Neutrophil (primary cell): ENCODE measurements at regions not wholly inside any gene's neighbourhood (a gene's known extent, or its start where the extent isn't known, plus 50 kb on each side); places are given as distances from the start of the nearest gene placed in this dataset.

Source experiments
- H3K27ac ChIP-seq: fragments of 200-600 bp; sonication (generic); 2 replicates; pipeline ENCODE4 v1.5.1; 2016; ENCODE audit warnings: mild to moderate bottlenecking, moderate library complexity
- H3K27me3 ChIP-seq: fragments of 200-600 bp; sonication (generic); 2 replicates; pipeline ENCODE4 v1.6.0; 2016; ENCODE audit warnings: mild to moderate bottlenecking
- H3K36me3 ChIP-seq: fragments of 200-600 bp; sonication (generic); 2 replicates; pipeline ENCODE4 v1.5.1; 2017
- H3K4me1 ChIP-seq, 2 experiments: fragments of 200-600 bp in 1 of 2; sonication (generic) in 1 of 2; 1 replicate in 1 of 2; 2 replicates in 1 of 2; pipeline versions ENCODE4 v1.5.1 to v1.6.1; 2013 to 2016; ENCODE audit warnings: low read depth in 1 of 2, low read length in 1 of 2, mild to moderate bottlenecking in 1 of 2, moderate library complexity in 1 of 2; ENCODE audit not compliant: control insufficient read depth in 1 of 2, insufficient read depth in 1 of 2
- H3K4me3 ChIP-seq, 2 experiments: fragments of 200-600 bp in 1 of 2; sonication (generic) in 1 of 2; 1 replicate in 1 of 2; 2 replicates in 1 of 2; pipeline ENCODE4 v1.5.1; 2013 to 2016; ENCODE audit warnings: low read depth in 1 of 2, low read length in 1 of 2, mild to moderate bottlenecking in 1 of 2, moderate library complexity in 1 of 2
- H3K9me3 ChIP-seq: fragments of 200-600 bp; sonication (generic); 2 replicates; pipeline ENCODE4 v1.5.1; 2016
- CTCF ChIP-seq: fragments of 200-600 bp; sonication (generic); IDR thresholded peaks from 2 replicates; pipeline ENCODE4 v1.5.1; 2016; ENCODE audit warnings: antibody characterized with exemption

- Histone ChIP-seq H3K36me3 (no peaks in the 10 kb centered on the region), H3K4me3 (no peak overlapping the region), H3K27ac (no peak overlapping the region), H3K9me3 (no peaks in the 10 kb centered on the region), H3K4me1 (no peaks in the 10 kb centered on the region), H3K27me3 (no peaks in the 10 kb centered on the region)
- TF ChIP-seq CTCF, result no peak
Measured at GRCh38 chr3:135629701-135630408, 335.7 kb upstream of the PPP2R3A start.

- Histone ChIP-seq H3K27ac (no peak overlapping the region), H3K27me3 (no peaks in the 10 kb centered on the region), H3K36me3 (no peaks in the 10 kb centered on the region), H3K4me1 (no peaks in the 10 kb centered on the region), H3K4me3 (no peak overlapping the region), H3K9me3 (no peaks in the 10 kb centered on the region)
- no peak for TF ChIP-seq CTCF
Measured at GRCh38 chr3:135632556-135633065, 332.9 kb upstream of the PPP2R3A start.

DNA sequence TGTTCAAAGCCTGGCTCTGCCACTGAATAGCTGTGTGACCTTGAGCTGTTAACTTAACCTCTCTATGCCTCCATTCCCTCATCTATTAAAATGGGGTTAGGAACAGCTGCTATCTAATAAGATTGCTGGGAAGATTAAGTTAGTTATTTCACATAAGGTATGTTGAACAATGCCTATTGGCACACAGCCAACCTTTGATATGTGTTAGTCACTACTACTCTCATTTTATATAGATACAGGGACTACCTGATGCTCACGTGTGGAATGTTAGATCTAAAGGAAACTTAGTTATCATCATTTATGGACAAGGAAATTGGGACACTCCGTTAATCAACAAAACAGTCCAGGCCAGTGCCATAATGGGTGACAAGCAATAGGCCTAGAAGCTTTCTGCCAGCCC is 332.4 kb upstream of the PPP2R3A start:
- H3K27ac ChIP-seq, result no peak overlapping the region
- H3K9me3 ChIP-seq, result no peaks in the 10 kb centered on the region
- no peak for TF ChIP-seq CTCF
- H3K27me3 ChIP-seq, result no peaks in the 10 kb centered on the region
- no peaks in the 10 kb centered on the region for H3K4me1 ChIP-seq
- no peaks in the 10 kb centered on the region for H3K36me3 ChIP-seq
- no peak overlapping the region for H3K4me3 ChIP-seq

DNA sequence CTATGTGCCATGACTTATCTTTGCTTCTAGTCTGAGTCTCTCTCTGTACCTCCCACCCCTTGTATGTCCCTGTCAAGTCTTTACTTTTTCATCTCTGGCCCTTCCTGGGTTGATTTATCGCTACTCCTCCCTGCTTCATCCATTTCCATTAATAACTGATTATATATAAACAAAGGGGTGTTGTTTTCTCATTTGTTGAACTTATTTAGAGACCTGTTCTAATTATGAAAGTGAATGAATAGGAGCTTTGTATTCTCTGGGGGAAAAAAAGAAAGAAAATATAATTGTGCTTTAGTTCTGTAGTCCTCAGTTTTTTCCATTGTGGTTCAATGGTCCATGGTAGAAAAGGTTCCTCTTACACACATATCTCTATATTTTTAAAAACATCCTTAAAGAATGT is 328.9 kb upstream of the PPP2R3A start:
- H3K4me1 ChIP-seq, result no peaks in the 10 kb centered on the region
- TF ChIP-seq CTCF, result no peak
- no peaks in the 10 kb centered on the region for H3K27me3 ChIP-seq
- no peaks in the 10 kb centered on the region for H3K36me3 ChIP-seq
- no peak overlapping the region for H3K4me3 ChIP-seq
- H3K9me3 ChIP-seq, result no peaks in the 10 kb centered on the region
- no peak overlapping the region for H3K27ac ChIP-seq

GRCh38 chr3:135637013-135637412 is 328.5 kb upstream of the PPP2R3A start:
- no peaks in the 10 kb centered on the region for H3K9me3 ChIP-seq

More at GRCh38 chr3:135637013-135637412, 328.5 kb upstream of the PPP2R3A start:
- no peaks in the 10 kb centered on the region for H3K27me3 ChIP-seq
- H3K4me3 ChIP-seq, result no peak overlapping the region
- no peaks in the 10 kb centered on the region for H3K4me1 ChIP-seq
- no peak overlapping the region for H3K27ac ChIP-seq
- no peak for TF ChIP-seq CTCF
- H3K36me3 ChIP-seq, result no peaks in the 10 kb centered on the region
